ENCODE measurements at regions not wholly inside any gene's neighbourhood (a gene's known extent, or its start where the extent isn't known, plus 50 kb on each side); places are given as distances from the start of the nearest gene placed in this dataset.
A peak's percentile ranks its signal among the peaks of the same experiment; 100 is the strongest.
"Not testable (repeated sequence)": the region's sequence is repeated elsewhere in the genome, so short reads cannot be mapped to it uniquely, and the experiment has no call there.

DNA sequence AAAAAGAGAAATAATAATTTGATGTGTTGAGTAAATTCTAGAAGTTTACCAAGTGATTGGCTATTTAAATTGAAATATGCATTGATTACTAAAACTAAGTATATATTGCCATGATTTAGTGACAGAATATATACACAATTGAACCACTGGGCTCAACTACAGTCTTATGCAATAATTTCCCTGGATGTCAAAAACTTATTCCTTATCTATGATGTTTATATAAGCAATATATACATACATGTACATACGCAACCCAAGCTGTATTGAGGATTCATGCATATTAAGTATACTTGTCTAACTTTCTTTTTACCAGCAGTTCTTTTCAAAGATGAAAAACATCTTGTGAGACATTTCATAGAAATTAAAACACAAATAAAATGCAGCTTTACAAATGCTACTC, 165.8 kb downstream of the ZIC4 start:
- in situ Hi-C loops (cut with MboI), result no loop called here
- TF ChIP-seq EZH2 (IDR thresholded peaks at IDR 0.05; ENCODE audit: insufficient read depth, poor library complexity, severe bottlenecking) (no peak), EZH2phosphoT487 (IDR thresholded peaks at IDR 0.05; ENCODE audit: insufficient read depth, low read depth) (no peak)
- no peak overlapping the region for H2AFZ ChIP-seq

DNA sequence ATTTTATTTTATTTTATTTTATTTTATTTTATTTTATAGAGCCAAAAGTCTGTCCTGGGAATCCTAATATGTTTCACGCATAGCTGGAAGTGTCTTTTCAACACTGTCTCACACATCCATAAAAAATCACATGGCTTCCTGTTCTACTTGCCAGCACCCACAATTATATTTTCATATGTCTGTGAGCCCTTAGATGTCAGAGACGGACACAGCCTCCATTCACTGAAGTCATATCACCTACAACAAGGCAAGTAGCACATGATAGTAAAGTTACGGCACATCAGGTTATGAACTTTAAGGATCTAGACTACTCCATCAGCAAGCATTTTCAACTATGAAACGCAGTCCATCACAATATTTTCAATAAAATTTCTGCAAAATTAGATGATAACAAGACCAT, 168.4 kb downstream of the ZIC4 start:
- no peak overlapping the region for H2AFZ ChIP-seq
- no peak overlapping the region for H3K4me3 ChIP-seq
- no peaks in the 10 kb centered on the region for H4K20me1 ChIP-seq (ENCODE audit: insufficient read depth)
- TF ChIP-seq EZH2 (IDR thresholded peaks at IDR 0.05; ENCODE audit: insufficient read depth, poor library complexity, severe bottlenecking) (no peak), EZH2phosphoT487 (IDR thresholded peaks at IDR 0.05; ENCODE audit: insufficient read depth, low read depth) (no peak)
- WGBS, 2 experiments (ENCODE audit: low coverage in 1 of 2, low lambda C conversion rate in 2 of 2, missing lambda C conversion rate in 2 of 2), result 59 to 62% methylated on average over 4 of the region's 4 CpGs
- H3K4me2 ChIP-seq (ENCODE audit: unreplicated experiment), result no peak overlapping the region
- H3K9ac ChIP-seq, result no peak overlapping the region
- in situ Hi-C loops (cut with MboI), result no loop called here
- H3K79me2 ChIP-seq (ENCODE audit: insufficient read depth), result no peaks in the 10 kb centered on the region
- no peak for DNase-seq
- no peaks in the 10 kb centered on the region for H3K4me1 ChIP-seq (ENCODE audit: insufficient read depth)
- no peaks in the 10 kb centered on the region for H3K9me3 ChIP-seq (ENCODE audit: low read depth)
- H3K27me3 ChIP-seq (replicated peaks; ENCODE audit: insufficient read depth), result no peaks in the 10 kb centered on the region
- H3F3A ChIP-seq (ENCODE audit: insufficient read depth), result no peaks in the 10 kb centered on the region
- no peak overlapping the region for H3K27ac ChIP-seq
- H3K36me3 ChIP-seq (ENCODE audit: low read depth), result no peaks in the 10 kb centered on the region
- no peaks in the 10 kb centered on the region for H3K9me2 ChIP-seq (ENCODE audit: insufficient read depth)

More for the DNA sequence above, 165.8 kb downstream of the ZIC4 start:
- no peak for DNase-seq
- H3K4me2 ChIP-seq (ENCODE audit: unreplicated experiment), result no peak overlapping the region
- no peaks in the 10 kb centered on the region for H3K79me2 ChIP-seq (ENCODE audit: insufficient read depth)
- WGBS, 2 experiments (ENCODE audit: low coverage in 1 of 2, low lambda C conversion rate in 2 of 2, missing lambda C conversion rate in 2 of 2), result 91 to 97% methylated on average over 1 of the region's 1 CpG
- H3K4me1 ChIP-seq (ENCODE audit: insufficient read depth), result no peaks in the 10 kb centered on the region
- no peaks in the 10 kb centered on the region for H3K36me3 ChIP-seq (ENCODE audit: low read depth)
- no peak overlapping the region for H3K4me3 ChIP-seq
- H3K9me3 ChIP-seq (ENCODE audit: low read depth), result no peaks in the 10 kb centered on the region
- no peaks in the 10 kb centered on the region for H3K27me3 ChIP-seq (replicated peaks; ENCODE audit: insufficient read depth)
- no peaks in the 10 kb centered on the region for H3F3A ChIP-seq (ENCODE audit: insufficient read depth)
- no peak overlapping the region for H3K9ac ChIP-seq
- H3K27ac ChIP-seq, result no peak overlapping the region
- H3K9me2 ChIP-seq (ENCODE audit: insufficient read depth), result no peaks in the 10 kb centered on the region
- H4K20me1 ChIP-seq (ENCODE audit: insufficient read depth), result no peaks in the 10 kb centered on the region

DNA sequence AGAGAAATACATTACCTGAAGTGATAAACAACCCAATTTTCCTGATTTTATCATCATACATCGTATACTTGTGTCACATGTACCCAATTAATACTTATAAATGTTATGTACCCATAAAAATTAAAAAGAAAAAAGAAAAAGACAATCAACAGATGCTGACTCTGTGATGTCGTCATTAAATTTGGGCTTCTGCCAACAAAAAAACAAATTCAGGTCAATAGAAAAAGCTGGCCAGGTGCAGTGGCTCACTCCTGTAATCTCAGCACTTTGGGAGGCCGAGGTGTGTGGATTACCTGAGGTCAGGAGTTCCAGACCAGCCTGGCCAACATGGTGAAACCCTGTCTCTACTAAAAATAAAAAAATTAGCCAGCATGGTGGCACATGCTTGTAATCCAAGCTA, 174.4 kb downstream of the ZIC4 start:
- H3K4me1 ChIP-seq (ENCODE audit: insufficient read depth); H3K27me3 ChIP-seq (replicated peaks; ENCODE audit: insufficient read depth); H3K27ac ChIP-seq; H3K9ac ChIP-seq; H4K20me1 ChIP-seq (ENCODE audit: insufficient read depth); H3K4me2 ChIP-seq (ENCODE audit: unreplicated experiment); H2AFZ ChIP-seq; H3F3A ChIP-seq (ENCODE audit: insufficient read depth); H3K79me2 ChIP-seq (ENCODE audit: insufficient read depth); H3K36me3 ChIP-seq (ENCODE audit: low read depth); H3K4me3 ChIP-seq; DNase-seq; in situ Hi-C loops (cut with MboI); H3K9me3 ChIP-seq (ENCODE audit: low read depth); H3K9me2 ChIP-seq (ENCODE audit: insufficient read depth): not testable (repeated sequence)
- 37 to 38% methylated on average over 3 of the region's 3 CpGs for WGBS, 2 experiments (ENCODE audit: low coverage in 1 of 2, low lambda C conversion rate in 2 of 2, missing lambda C conversion rate in 2 of 2)

DNA sequence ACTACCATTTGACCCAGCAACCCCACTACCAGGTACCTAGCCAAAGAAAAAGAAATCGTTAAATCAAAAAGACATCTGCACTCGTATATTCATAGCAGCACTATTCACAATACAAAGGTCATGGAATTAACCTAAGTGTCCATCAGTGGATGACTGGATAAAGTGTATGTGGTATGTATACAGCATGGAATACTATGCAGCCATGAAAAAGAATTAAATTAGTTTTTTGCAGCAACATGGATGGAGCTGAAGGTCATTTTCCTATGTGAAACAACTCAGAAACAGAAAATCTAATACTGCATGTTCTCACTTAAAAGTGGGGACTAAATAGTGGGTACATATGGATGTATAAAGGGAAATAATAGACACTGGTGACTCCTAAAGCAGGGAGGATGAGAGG, 175.2 kb downstream of the ZIC4 start:
- Histone ChIP-seq H3K79me2 (ENCODE audit: insufficient read depth) (no peaks in the 10 kb centered on the region), H3K4me1 (ENCODE audit: insufficient read depth) (no peaks in the 10 kb centered on the region), H3K9me3 (ENCODE audit: low read depth) (peaks cover 4% of the 10 kb centered on the region), H4K20me1 (ENCODE audit: insufficient read depth) (no peaks in the 10 kb centered on the region), H3K36me3 (ENCODE audit: low read depth) (no peaks in the 10 kb centered on the region), H3K9ac (no peak overlapping the region), H3K4me2 (ENCODE audit: unreplicated experiment) (no peak overlapping the region), H3K9me2 (ENCODE audit: insufficient read depth) (no peaks in the 10 kb centered on the region), H3F3A (ENCODE audit: insufficient read depth) (no peaks in the 10 kb centered on the region), H3K27ac (no peak overlapping the region), H3K4me3 (no peak overlapping the region), H3K27me3 (replicated peaks; ENCODE audit: insufficient read depth) (no peaks in the 10 kb centered on the region), H2AFZ (no peak overlapping the region)
- no peak for DNase-seq
- 88 to 98% methylated on average over 2 of the region's 2 CpGs for WGBS, 2 experiments (ENCODE audit: low coverage in 1 of 2, low lambda C conversion rate in 2 of 2, missing lambda C conversion rate in 2 of 2)
- no peak for TF ChIP-seq EZH2 (IDR thresholded peaks at IDR 0.05; ENCODE audit: insufficient read depth, poor library complexity, severe bottlenecking)
- TF ChIP-seq EZH2phosphoT487 (IDR thresholded peaks at IDR 0.05; ENCODE audit: insufficient read depth, low read depth), result no peak
- in situ Hi-C loops (cut with MboI), result no loop called here

DNA sequence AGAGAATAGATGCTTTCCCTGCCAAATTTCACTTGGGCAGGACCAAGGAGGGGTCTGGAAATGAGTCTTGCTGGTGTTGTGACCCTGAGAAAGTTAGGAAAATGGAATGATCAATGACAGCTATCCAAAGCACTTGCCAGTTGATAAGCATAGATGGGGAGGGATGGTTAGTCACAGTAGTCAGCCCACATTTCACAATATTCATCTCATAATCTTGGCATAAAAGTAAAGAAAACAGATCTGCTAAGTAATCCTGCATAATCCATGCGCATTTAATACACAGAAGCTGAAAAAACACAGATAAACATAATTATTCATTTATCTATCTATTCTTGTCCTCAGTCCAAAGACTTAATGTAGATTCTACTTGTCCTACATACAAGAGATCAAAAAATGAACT, 184.1 kb downstream of the ZIC4 start:
- H3F3A ChIP-seq (ENCODE audit: insufficient read depth), result no peaks in the 10 kb centered on the region
- no peaks in the 10 kb centered on the region for H3K9me2 ChIP-seq (ENCODE audit: insufficient read depth)
- no peak overlapping the region for H3K4me3 ChIP-seq
- no peaks in the 10 kb centered on the region for H3K27me3 ChIP-seq (replicated peaks; ENCODE audit: insufficient read depth)
- TF ChIP-seq EZH2 (IDR thresholded peaks at IDR 0.05; ENCODE audit: insufficient read depth, poor library complexity, severe bottlenecking) (no peak), EZH2phosphoT487 (IDR thresholded peaks at IDR 0.05; ENCODE audit: insufficient read depth, low read depth) (no peak)
- no peaks in the 10 kb centered on the region for H4K20me1 ChIP-seq (ENCODE audit: insufficient read depth)
- H3K9ac ChIP-seq, result no peak overlapping the region
- H2AFZ ChIP-seq, result no peak overlapping the region
- H3K36me3 ChIP-seq (ENCODE audit: low read depth), result no peaks in the 10 kb centered on the region
- no peak overlapping the region for H3K27ac ChIP-seq
- 65 to 84% methylated on average over 1 of the region's 1 CpG for WGBS, 2 experiments (ENCODE audit: low coverage in 1 of 2, low lambda C conversion rate in 2 of 2, missing lambda C conversion rate in 2 of 2)
- no peaks in the 10 kb centered on the region for H3K4me1 ChIP-seq (ENCODE audit: insufficient read depth)
- in situ Hi-C loops (cut with MboI), result no loop called here
- H3K9me3 ChIP-seq (ENCODE audit: low read depth), result no peaks in the 10 kb centered on the region
- H3K79me2 ChIP-seq (ENCODE audit: insufficient read depth), result no peaks in the 10 kb centered on the region
- DNase-seq, result peak; percentile 6
- no peak overlapping the region for H3K4me2 ChIP-seq (ENCODE audit: unreplicated experiment)
